ENCODE measurements at regions not wholly inside any gene's neighbourhood (a gene's known extent, or its start where the extent isn't known, plus 50 kb on each side); places are given as distances from the start of the nearest gene placed in this dataset.

GRCh38 chr13:57843521-57843920 lies 212.0 kb downstream of the PCDH17 start:
- no peak for TF ChIP-seq CTCF (IDR thresholded peaks at IDR 0.05; ENCODE audit: insufficient read depth, low read length)
- no peak for TF ChIP-seq REST (IDR thresholded peaks at IDR 0.05; ENCODE audit: insufficient replicate concordance, low read depth)

All from HL-60 (cell line).